Heart left ventricle (tissue), 13 donors: ENCODE measurements at regions not wholly inside any gene's neighbourhood (a gene's known extent, or its start where the extent isn't known, plus 50 kb on each side); places are given as distances from the start of the nearest gene placed in this dataset.
"Not testable (repeated sequence)": the region's sequence is repeated elsewhere in the genome, so short reads cannot be mapped to it uniquely, and the experiment has no call there.

Source experiments
- POLR2A ChIP-seq, 2 donors: fragments of 450-650 bp; IDR thresholded peaks; one replicate each; pipeline ENCODE4 v1.6.1; 2017; ENCODE audit warnings: antibody characterized with exemption in 2 of 2, mild to moderate bottlenecking in 2 of 2, moderate library complexity in 2 of 2
- TF ChIP-seq, protein P1 (sequence below), 12 donors: fragments of 200-600 bp; sonication (generic) in 4 of 12; IDR thresholded peaks; one replicate each; pipeline versions ENCODE4 v1.5.0 to v1.8.0; 2018 to 2022; ENCODE audit warnings: antibody characterized with exemption in 12 of 12, mild to moderate bottlenecking in 5 of 12
- donor health status: ischemic (EF 13 %, LVEDD 7.1; RV severe dilation, severe dysfunction).
- donor health status: DM: no; HTN: yes; CAD: no.
- donor health status: DM: no; HTN: no; CAD: no.
- donor health status: ischemic (EF 25% LVEDD 6.9; RV normal size, moderate dysfunction).
- donor health status: ischemic (EF 25% LVEDD 5.7; RV mildly dilated, moderate dysfunction).
- donor health status: ischemic (EF 35%, LVEDD 5.7; RV mildly dilated, moderate dysfunction).
- donor health status: nonischemic (EF 11% LVEDD 7.7; RV severe dilation, severe dysfunction).
- donor health status: DM: yes; HTN: yes; CAD: no.
- donor health status: PGD.
- donor health status: ischemic (EF 29% LVEDD 5.4; RV normal size, mild dysfunction).
- donor health status: nonischemic (EF 23%, LVEDD 6.1; RV moderate dilation, normal function).

DNA sequence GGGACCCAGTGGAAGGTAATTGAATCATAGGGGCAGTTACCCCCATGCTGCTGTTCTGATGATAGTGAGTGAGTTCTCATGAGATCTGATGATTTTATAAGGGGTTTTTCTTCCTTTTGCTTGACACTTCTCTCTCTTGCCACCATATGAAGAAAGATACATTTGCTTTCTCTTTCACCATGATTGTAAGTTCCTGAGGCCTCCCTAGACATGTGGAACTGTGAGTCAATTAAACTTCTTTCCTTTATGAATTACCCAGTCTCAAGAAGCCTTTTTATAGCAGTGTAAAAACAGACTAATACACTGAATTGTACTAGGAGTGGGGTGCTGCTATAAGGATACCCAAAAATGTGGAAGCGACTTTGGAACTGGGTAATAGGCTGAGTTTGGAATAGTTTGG, 205.2 kb downstream of the COX18 start:
- TF ChIP-seq, protein P1, sequence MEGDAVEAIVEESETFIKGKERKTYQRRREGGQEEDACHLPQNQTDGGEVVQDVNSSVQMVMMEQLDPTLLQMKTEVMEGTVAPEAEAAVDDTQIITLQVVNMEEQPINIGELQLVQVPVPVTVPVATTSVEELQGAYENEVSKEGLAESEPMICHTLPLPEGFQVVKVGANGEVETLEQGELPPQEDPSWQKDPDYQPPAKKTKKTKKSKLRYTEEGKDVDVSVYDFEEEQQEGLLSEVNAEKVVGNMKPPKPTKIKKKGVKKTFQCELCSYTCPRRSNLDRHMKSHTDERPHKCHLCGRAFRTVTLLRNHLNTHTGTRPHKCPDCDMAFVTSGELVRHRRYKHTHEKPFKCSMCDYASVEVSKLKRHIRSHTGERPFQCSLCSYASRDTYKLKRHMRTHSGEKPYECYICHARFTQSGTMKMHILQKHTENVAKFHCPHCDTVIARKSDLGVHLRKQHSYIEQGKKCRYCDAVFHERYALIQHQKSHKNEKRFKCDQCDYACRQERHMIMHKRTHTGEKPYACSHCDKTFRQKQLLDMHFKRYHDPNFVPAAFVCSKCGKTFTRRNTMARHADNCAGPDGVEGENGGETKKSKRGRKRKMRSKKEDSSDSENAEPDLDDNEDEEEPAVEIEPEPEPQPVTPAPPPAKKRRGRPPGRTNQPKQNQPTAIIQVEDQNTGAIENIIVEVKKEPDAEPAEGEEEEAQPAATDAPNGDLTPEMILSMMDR (IDR thresholded peaks at IDR 0.05), result not testable (repeated sequence)
- TF ChIP-seq POLR2A (IDR thresholded peaks at IDR 0.05), result not testable (repeated sequence)
